Dedifferentiated amniotic fluid mesenchymal stem cell (primary cell): ENCODE measurements at regions not wholly inside any gene's neighbourhood (a gene's known extent, or its start where the extent isn't known, plus 50 kb on each side); places are given as distances from the start of the nearest gene placed in this dataset.
"Not testable (repeated sequence)": the region's sequence is repeated elsewhere in the genome, so short reads cannot be mapped to it uniquely, and the experiment has no call there.

Experiments
- DNase-seq: peaks from one replicate; pipeline ENCODE4 v3.0.0-alpha.2; 2016; ENCODE audit errors: extremely low spot score

- no peak for DNase-seq
Observed at GRCh38 chr1:207243442-207244408, 77.8 kb upstream of the CD55 start.

GRCh38 chr1:207244409-207244801 lies 77.1 kb upstream of the CD55 start:
- DNase-seq: no peak

GRCh38 chr1:207245124-207245523 lies 76.4 kb upstream of the CD55 start:
- DNase-seq: no peak

- DNase-seq: no peak
Observed at GRCh38 chr1:207248544-207249198, 72.8 kb upstream of the CD55 start.

- no peak for DNase-seq
Observed at GRCh38 chr1:207250431-207250830, 71.0 kb upstream of the CD55 start.

- DNase-seq: no peak
Observed at GRCh38 chr1:207251066-207251465, 70.4 kb upstream of the CD55 start.

- DNase-seq: no peak
Observed at GRCh38 chr1:207256869-207257268, 64.6 kb upstream of the CD55 start.

GRCh38 chr1:207259391-207259790 lies 62.1 kb upstream of the CD55 start:
- no peak for DNase-seq

- DNase-seq: no peak
Observed at GRCh38 chr1:207261971-207262370, 59.5 kb upstream of the CD55 start.

GRCh38 chr1:207262891-207263290 lies 58.6 kb upstream of the CD55 start:
- not testable (repeated sequence) for DNase-seq

GRCh38 chr1:207264663-207265252 lies 56.7 kb upstream of the CD55 start:
- no peak for DNase-seq

- no peak for DNase-seq
Observed at GRCh38 chr1:207268337-207268736, 53.1 kb upstream of the CD55 start.

GRCh38 chr1:207268753-207269511 lies 52.5 kb upstream of the CD55 start:
- no peak for DNase-seq
